ENCODE measurements at regions not wholly inside any gene's neighbourhood (a gene's known extent, or its start where the extent isn't known, plus 50 kb on each side); places are given as distances from the start of the nearest gene placed in this dataset.

GRCh38 chr5:68714810-68715209 lies 379.0 kb upstream of the SLC30A5 start:
- TF ChIP-seq POLR2A (IDR thresholded peaks at IDR 0.05; ENCODE audit: low read depth, low read length) (no peak), TAF1 (IDR thresholded peaks at IDR 0.05; ENCODE audit: borderline replicate concordance, low read depth, low read length) (no peak)

All from GM12892 (cell line).